GM12891 (cell line): ENCODE measurements at regions not wholly inside any gene's neighbourhood (a gene's known extent, or its start where the extent isn't known, plus 50 kb on each side); places are given as distances from the start of the nearest gene placed in this dataset.

Experiments
- PAX5 ChIP-seq: IDR thresholded peaks from 2 replicates; pipeline ENCODE4 v1.6.1; 2011; ENCODE audit warnings: low read length, moderate library complexity, mild to moderate bottlenecking; ENCODE audit not compliant: insufficient read depth, severe bottlenecking
- POLR2A ChIP-seq: IDR thresholded peaks from 2 replicates; pipeline ENCODE4 v1.6.1; 2011; ENCODE audit warnings: low read depth, low read length, control low read depth
- POLR2AphosphoS5 ChIP-seq: IDR thresholded peaks from 2 replicates; pipeline ENCODE4 v1.6.1; 2011; ENCODE audit warnings: low read depth, low read length, control low read depth
- SPI1 ChIP-seq: IDR thresholded peaks from 2 replicates; pipeline ENCODE4 v1.6.1; 2011; ENCODE audit warnings: low read depth, low read length, control low read depth
- TAF1 ChIP-seq: IDR thresholded peaks from 2 replicates; pipeline ENCODE4 v1.6.1; 2011; ENCODE audit warnings: low read depth, low read length, control low read depth

GRCh38 chr9:13480693-13481092 is 201.2 kb upstream of the MPDZ start:
- TF ChIP-seq POLR2AphosphoS5 (no peak), POLR2A (no peak), TAF1 (no peak), SPI1 (no peak), PAX5 (no peak)
